ENCODE measurements at regions not wholly inside any gene's neighbourhood (a gene's known extent, or its start where the extent isn't known, plus 50 kb on each side); places are given as distances from the start of the nearest gene placed in this dataset.

DNA sequence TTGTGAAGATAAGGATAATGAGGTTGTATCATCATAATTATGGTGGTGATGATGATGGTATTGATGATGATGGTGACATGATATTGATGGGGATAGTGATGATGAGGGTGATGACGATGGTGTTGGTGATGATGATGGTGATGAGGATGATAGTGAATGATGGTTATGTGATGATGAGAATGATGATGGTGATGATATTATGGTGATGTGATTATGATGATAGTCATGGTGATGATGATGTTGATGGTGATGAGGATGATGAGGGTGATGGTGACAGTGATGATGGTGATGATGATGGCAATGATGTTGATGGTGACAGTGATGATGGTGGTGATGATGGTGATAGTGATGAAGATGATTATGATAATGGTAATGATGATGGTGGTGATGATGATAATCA, 299.9 kb upstream of the ADARB2 start:
- TF ChIP-seq POLR2A (IDR thresholded peaks at IDR 0.05; ENCODE audit: low read depth, low read length) (no peak), POLR2AphosphoS5 (IDR thresholded peaks at IDR 0.05; ENCODE audit: low read depth, low read length) (no peak)

Data from GM12892 (cell line).